ENCODE measurements at regions not wholly inside any gene's neighbourhood (a gene's known extent, or its start where the extent isn't known, plus 50 kb on each side); places are given as distances from the start of the nearest gene placed in this dataset.

DNA sequence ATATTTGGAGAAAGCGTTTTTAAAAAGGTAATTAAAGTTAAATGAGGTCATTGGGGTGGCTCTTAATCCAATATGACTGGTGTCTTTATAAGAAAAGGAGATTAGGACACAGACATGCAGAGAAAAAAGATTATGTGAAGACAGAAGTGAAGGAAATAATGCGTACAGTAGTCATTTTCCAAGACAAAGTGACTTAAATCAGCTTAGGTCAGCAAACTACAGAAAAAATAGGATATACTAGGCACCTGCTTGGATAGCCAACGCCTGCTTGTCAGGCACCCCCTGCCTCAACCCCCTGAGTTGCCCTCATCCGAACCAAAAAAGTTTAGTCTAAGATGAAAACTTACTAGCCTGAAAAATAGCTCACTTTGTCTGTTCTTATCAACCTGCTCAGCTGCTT is 58.2 kb upstream of the SPAG17 start:
- no peak for TF ChIP-seq EZH2 (IDR thresholded peaks at IDR 0.05; ENCODE audit: low read depth)
- TF ChIP-seq, protein P1, sequence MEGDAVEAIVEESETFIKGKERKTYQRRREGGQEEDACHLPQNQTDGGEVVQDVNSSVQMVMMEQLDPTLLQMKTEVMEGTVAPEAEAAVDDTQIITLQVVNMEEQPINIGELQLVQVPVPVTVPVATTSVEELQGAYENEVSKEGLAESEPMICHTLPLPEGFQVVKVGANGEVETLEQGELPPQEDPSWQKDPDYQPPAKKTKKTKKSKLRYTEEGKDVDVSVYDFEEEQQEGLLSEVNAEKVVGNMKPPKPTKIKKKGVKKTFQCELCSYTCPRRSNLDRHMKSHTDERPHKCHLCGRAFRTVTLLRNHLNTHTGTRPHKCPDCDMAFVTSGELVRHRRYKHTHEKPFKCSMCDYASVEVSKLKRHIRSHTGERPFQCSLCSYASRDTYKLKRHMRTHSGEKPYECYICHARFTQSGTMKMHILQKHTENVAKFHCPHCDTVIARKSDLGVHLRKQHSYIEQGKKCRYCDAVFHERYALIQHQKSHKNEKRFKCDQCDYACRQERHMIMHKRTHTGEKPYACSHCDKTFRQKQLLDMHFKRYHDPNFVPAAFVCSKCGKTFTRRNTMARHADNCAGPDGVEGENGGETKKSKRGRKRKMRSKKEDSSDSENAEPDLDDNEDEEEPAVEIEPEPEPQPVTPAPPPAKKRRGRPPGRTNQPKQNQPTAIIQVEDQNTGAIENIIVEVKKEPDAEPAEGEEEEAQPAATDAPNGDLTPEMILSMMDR (conservative IDR thresholded peaks at IDR 0.05) = no peak
